ENCODE measurements at regions not wholly inside any gene's neighbourhood (a gene's known extent, or its start where the extent isn't known, plus 50 kb on each side); places are given as distances from the start of the nearest gene placed in this dataset.

GRCh38 chr14:104314251-104314941, 176.0 kb downstream of the KIF26A start:
- no peak overlapping the region for H3K4me3 ChIP-seq (replicated peaks in 1 of 2; ENCODE audit: low read depth in 1 of 2, low read length in 2 of 2)
- H3K9me2 ChIP-seq (ENCODE audit: insufficient read depth): no peaks in the 10 kb centered on the region
- no peak overlapping the region for H3K9ac ChIP-seq (ENCODE audit: low read length)
- RAD21 ChIA-PET (ENCODE audit: low non-redundant PET in 1 of 2, low total read pairs in 2 of 2, uncharacterized antibody in 2 of 2, unreplicated experiment in 2 of 2): no interaction called here
- no peaks in the 10 kb centered on the region for H3K4me1 ChIP-seq (ENCODE audit: control insufficient read depth in 1 of 2, insufficient read depth in 2 of 2, low read length in 2 of 2)
- no TSS peak for BruUV-seq (replicated peaks)
- H3K9me3 ChIP-seq (ENCODE audit: control insufficient read depth in 1 of 2, insufficient read depth in 1 of 2, low read depth in 1 of 2, low read length in 2 of 2): peaks cover 0 to 5% of the 10 kb centered on the region in 2 experiments; a peak in 1 of 4 replicates
- H3K4me2 ChIP-seq (ENCODE audit: low read length): no peak overlapping the region
- no peak overlapping the region for H2AFZ ChIP-seq (ENCODE audit: low read depth, low read length, poor library complexity, severe bottlenecking)
- no peak for ATAC-seq
- intact Hi-C loops (cut with micrococcal nuclease): no loop called here
- no peak for TF ChIP-seq CBX3 (IDR thresholded peaks at IDR 0.05; ENCODE audit: low read depth)
- no peak for TF ChIP-seq JUND (IDR thresholded peaks at IDR 0.05)
- no peak for TF ChIP-seq CEBPB (IDR thresholded peaks at IDR 0.05; ENCODE audit: low read depth)
- TF ChIP-seq POLR2A (IDR thresholded peaks at IDR 0.05; ENCODE audit: borderline replicate concordance, extremely low read depth, insufficient read depth, insufficient read length): no peak
- no peak for TF ChIP-seq TCF7L2 (IDR thresholded peaks at IDR 0.05; ENCODE audit: borderline replicate concordance, extremely low read depth, insufficient read depth, insufficient read length)
- no peak for TF ChIP-seq EZH2phosphoT487 (IDR thresholded peaks at IDR 0.05; ENCODE audit: borderline replicate concordance)
- no peak for TF ChIP-seq MAX (IDR thresholded peaks at IDR 0.05)
- TF ChIP-seq SP1 (IDR thresholded peaks at IDR 0.05; ENCODE audit: low read depth): no peak
- no peak for TF ChIP-seq ZBTB33 (IDR thresholded peaks at IDR 0.05; ENCODE audit: extremely low read depth, insufficient replicate concordance, low read length)
- TF ChIP-seq ZFX (IDR thresholded peaks at IDR 0.05): no peak
- TF ChIP-seq, protein P1, sequence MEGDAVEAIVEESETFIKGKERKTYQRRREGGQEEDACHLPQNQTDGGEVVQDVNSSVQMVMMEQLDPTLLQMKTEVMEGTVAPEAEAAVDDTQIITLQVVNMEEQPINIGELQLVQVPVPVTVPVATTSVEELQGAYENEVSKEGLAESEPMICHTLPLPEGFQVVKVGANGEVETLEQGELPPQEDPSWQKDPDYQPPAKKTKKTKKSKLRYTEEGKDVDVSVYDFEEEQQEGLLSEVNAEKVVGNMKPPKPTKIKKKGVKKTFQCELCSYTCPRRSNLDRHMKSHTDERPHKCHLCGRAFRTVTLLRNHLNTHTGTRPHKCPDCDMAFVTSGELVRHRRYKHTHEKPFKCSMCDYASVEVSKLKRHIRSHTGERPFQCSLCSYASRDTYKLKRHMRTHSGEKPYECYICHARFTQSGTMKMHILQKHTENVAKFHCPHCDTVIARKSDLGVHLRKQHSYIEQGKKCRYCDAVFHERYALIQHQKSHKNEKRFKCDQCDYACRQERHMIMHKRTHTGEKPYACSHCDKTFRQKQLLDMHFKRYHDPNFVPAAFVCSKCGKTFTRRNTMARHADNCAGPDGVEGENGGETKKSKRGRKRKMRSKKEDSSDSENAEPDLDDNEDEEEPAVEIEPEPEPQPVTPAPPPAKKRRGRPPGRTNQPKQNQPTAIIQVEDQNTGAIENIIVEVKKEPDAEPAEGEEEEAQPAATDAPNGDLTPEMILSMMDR (IDR thresholded peaks at IDR 0.05 in 2 of 3, conservative IDR thresholded peaks at IDR 0.05 in 1 of 3; ENCODE audit: borderline replicate concordance in 1 of 3, insufficient read depth in 1 of 3, low read depth in 2 of 3, low read length in 2 of 3): no peak
- no peak for TF ChIP-seq EZH2 (IDR thresholded peaks at IDR 0.05)
- TF ChIP-seq POLR2AphosphoS5 (IDR thresholded peaks at IDR 0.05; ENCODE audit: low read depth, low read length): no peak
- no peak overlapping the region for H3K27ac ChIP-seq (ENCODE audit: low read depth, low read length)
- H3K36me3 ChIP-seq (ENCODE audit: control insufficient read depth in 1 of 2, insufficient read depth in 2 of 2, low read length in 2 of 2): no peaks in the 10 kb centered on the region
- no peaks in the 10 kb centered on the region for H3K79me2 ChIP-seq (ENCODE audit: insufficient read depth, low read length)
- POLR2A ChIA-PET: no interaction called here
- CTCF ChIA-PET: no interaction called here
- peaks cover 6% of the 10 kb centered on the region; the same call in 1 of the 2 replicates for H3K27me3 ChIP-seq (ENCODE audit: insufficient read depth, low read length)
- no peaks in the 10 kb centered on the region for H4K20me1 ChIP-seq (ENCODE audit: insufficient read depth)
- DNase-seq (ENCODE audit: low read depth, low spot score): no peak
